IPS-18a (cell line): ENCODE measurements at regions not wholly inside any gene's neighbourhood (a gene's known extent, or its start where the extent isn't known, plus 50 kb on each side); places are given as distances from the start of the nearest gene placed in this dataset.
"Not testable (repeated sequence)": the region's sequence is repeated elsewhere in the genome, so short reads cannot be mapped to it uniquely, and the experiment has no call there.

ENCODE experiments used
- H3K27ac ChIP-seq: one replicate; pipeline ENCODE4 v1.5.1; 2013; ENCODE audit warnings: low read length
- H3K27me3 ChIP-seq: one replicate; pipeline ENCODE4 v1.6.1; 2013; ENCODE audit warnings: mild to moderate bottlenecking, low read length; ENCODE audit not compliant: control insufficient read depth, insufficient read depth
- H3K36me3 ChIP-seq: one replicate; pipeline ENCODE4 v1.6.1; 2013; ENCODE audit warnings: low read depth, low read length; ENCODE audit not compliant: control insufficient read depth
- H3K4me1 ChIP-seq: one replicate; pipeline ENCODE4 v1.6.1; 2013; ENCODE audit warnings: low read depth, low read length; ENCODE audit not compliant: control insufficient read depth
- H3K4me3 ChIP-seq: one replicate; pipeline ENCODE4 v1.5.1; 2013; ENCODE audit warnings: low read length
- H3K9ac ChIP-seq: one replicate; pipeline ENCODE4 v1.6.1; 2013; ENCODE audit warnings: mild to moderate bottlenecking, low read length, moderate library complexity
- H3K9me3 ChIP-seq: one replicate; pipeline ENCODE4 v1.6.1; 2013; ENCODE audit warnings: low read depth, low read length; ENCODE audit not compliant: control insufficient read depth

DNA sequence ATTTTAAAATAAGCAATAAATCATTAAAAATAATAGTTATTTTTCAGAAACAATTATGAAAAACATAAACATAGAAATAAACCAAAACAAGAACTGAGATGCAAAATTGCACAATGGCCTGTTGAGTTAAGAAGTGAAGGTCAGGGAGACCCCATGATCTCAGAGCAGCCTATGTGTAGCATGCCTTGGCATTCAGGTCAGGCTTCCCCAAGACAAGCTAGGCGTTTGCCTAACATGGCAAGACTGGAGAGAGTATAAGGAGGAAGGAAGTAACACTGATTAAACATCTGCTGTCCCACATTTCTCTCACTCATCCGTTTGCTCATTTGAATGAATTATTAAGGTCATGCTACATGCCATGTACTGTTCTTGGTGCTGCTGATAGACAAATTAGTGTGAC, 291.8 kb downstream of the TSHZ3 start:
- Histone ChIP-seq H3K9ac (no peak overlapping the region), H3K9me3 (no peaks in the 10 kb centered on the region), H3K36me3 (no peaks in the 10 kb centered on the region), H3K4me3 (no peak overlapping the region), H3K4me1 (no peaks in the 10 kb centered on the region), H3K27me3 (no peaks in the 10 kb centered on the region), H3K27ac (no peak overlapping the region)

DNA sequence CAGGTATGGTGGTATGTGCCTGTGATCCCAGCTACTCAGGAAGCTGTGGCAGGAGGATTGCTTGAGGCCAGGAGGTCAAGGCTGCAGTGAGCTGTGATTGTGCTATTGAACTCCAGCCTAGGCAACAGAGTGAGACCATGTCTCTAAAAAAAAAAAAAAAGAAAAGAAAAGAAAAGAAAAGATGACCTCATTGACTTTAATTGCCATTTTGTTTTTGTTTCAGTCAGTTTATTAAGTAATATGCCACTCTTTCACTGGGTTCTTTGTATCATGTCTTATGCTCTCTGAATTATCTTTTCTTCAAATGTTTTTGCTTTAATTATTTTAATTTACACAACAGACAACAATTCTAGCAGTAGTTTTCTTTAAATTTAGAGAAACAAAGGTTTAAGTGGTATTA, 293.8 kb downstream of the TSHZ3 start:
- no peak overlapping the region for H3K4me3 ChIP-seq
- no peak overlapping the region for H3K9ac ChIP-seq
- no peaks in the 10 kb centered on the region for H3K4me1 ChIP-seq
- no peaks in the 10 kb centered on the region for H3K9me3 ChIP-seq
- no peak overlapping the region for H3K27ac ChIP-seq
- H3K27me3 ChIP-seq: no peaks in the 10 kb centered on the region
- no peaks in the 10 kb centered on the region for H3K36me3 ChIP-seq

DNA sequence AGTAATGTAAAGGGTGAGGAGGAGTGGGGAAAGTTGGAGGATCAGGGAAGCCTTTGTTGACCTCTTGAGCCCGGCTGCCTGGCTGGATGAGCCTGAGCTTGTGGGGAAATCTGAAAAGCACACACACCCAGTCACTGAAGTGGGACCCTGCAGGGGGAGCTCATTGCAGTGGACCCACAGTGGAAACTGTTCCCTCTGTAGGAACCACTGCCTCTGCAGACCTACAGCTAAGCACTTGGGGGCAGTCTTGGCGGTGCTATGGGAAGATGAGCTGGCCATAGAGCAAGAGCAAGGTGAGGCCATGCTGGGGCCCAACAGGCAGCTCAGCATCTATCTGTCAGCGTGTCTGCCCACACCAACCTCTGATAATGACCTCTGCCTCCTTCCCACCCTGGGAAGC, 294.8 kb downstream of the TSHZ3 start:
- no peaks in the 10 kb centered on the region for H3K27me3 ChIP-seq
- H3K9ac ChIP-seq: no peak overlapping the region
- no peaks in the 10 kb centered on the region for H3K36me3 ChIP-seq
- H3K4me1 ChIP-seq: no peaks in the 10 kb centered on the region
- no peaks in the 10 kb centered on the region for H3K9me3 ChIP-seq
- H3K4me3 ChIP-seq: no peak overlapping the region
- H3K27ac ChIP-seq: no peak overlapping the region

DNA sequence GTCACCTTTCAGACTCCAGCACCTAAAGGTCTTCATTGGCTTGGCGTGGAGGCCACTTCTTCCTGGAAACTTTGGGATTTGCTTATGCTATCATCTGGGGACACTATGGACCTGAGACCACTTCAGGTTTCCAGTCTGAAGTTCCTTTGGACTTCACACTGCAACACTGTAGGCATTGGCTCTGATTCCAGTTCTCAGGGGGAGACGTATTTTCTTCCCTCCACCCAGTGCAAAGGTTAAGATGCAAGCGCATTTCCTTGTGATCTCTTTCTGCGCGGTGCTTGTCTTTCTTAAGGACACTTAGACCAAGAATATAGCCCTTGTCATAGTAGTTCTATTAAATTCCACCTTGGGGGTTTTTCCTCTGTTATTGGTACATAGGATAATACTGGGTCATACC, 299.8 kb downstream of the TSHZ3 start:
- no peak overlapping the region for H3K27ac ChIP-seq
- no peak overlapping the region for H3K9ac ChIP-seq
- no peaks in the 10 kb centered on the region for H3K36me3 ChIP-seq
- H3K4me1 ChIP-seq: no peaks in the 10 kb centered on the region
- H3K4me3 ChIP-seq: no peak overlapping the region
- H3K9me3 ChIP-seq: no peaks in the 10 kb centered on the region
- no peaks in the 10 kb centered on the region for H3K27me3 ChIP-seq

DNA sequence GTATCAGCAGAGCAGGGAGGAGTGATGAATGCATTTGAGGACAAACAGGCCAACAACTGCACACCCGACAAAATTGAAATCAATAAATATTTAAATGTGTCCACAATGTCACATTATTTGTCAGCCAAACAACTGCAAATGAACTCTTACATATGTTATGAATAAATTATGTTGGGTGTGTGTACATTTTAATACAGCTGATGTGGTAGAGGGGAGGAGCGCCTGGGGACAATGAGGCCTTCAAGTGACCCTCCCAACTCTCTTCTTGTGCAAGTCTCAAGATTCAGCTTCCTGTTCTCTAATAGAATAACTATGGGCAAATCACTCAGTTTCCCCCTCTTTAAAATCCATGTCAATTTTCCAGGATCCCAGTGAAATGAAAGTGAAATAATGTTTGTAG, 303.2 kb downstream of the TSHZ3 start:
- H3K9me3 ChIP-seq: no peaks in the 10 kb centered on the region
- H3K4me3 ChIP-seq: no peak overlapping the region
- H3K27me3 ChIP-seq: no peaks in the 10 kb centered on the region
- H3K27ac ChIP-seq: no peak overlapping the region
- no peaks in the 10 kb centered on the region for H3K4me1 ChIP-seq
- no peaks in the 10 kb centered on the region for H3K36me3 ChIP-seq
- H3K9ac ChIP-seq: no peak overlapping the region

DNA sequence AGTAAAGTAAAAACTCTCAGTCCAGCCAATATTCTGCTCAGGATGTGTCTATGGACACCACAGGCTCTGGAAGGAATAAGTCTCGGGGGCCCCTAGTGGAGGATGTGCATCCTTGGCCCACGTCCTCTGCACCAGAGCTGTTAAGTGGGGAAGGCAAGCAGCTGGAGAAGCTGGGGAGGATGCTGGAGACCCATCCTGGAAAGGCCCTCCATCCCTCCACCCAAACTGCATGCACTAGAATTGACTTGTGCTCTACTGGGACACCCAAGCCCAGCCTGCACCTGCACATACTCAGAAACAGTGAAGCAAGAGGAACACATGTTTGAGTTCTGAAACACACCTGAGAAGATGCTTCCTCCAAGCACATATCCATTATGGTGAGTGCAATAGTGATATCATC, 307.8 kb downstream of the TSHZ3 start:
- no peak overlapping the region for H3K27ac ChIP-seq

DNA sequence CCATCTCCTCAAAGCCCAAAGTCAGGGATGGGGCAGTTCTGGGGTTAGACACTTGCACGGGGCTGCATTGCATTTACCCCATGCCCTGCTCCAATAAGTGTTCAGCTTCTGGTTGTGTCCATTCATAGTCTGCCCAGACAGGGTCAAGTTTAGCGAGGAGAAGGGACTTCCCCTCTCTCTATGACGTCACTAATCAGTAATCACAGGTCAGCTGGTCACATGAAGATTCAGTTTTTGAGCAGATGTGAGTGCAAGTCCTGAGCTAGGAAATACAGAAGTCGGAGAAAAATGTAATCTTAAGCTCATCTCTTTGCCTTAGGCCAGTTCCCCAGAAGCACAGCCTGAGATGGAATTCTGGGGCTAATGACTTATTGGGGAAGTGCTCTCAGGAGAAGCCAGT, 310.1 kb downstream of the TSHZ3 start:
- no peaks in the 10 kb centered on the region for H3K4me1 ChIP-seq
- H3K4me3 ChIP-seq: no peak overlapping the region
- H3K9me3 ChIP-seq: no peaks in the 10 kb centered on the region
- H3K27me3 ChIP-seq: no peaks in the 10 kb centered on the region
- no peak overlapping the region for H3K9ac ChIP-seq
- no peak overlapping the region for H3K27ac ChIP-seq
- H3K36me3 ChIP-seq: no peaks in the 10 kb centered on the region

More for the DNA sequence above, 307.8 kb downstream of the TSHZ3 start:
- no peak overlapping the region for H3K9ac ChIP-seq
- H3K27me3 ChIP-seq: no peaks in the 10 kb centered on the region
- H3K4me3 ChIP-seq: no peak overlapping the region
- no peaks in the 10 kb centered on the region for H3K36me3 ChIP-seq
- H3K4me1 ChIP-seq: no peaks in the 10 kb centered on the region
- no peaks in the 10 kb centered on the region for H3K9me3 ChIP-seq

DNA sequence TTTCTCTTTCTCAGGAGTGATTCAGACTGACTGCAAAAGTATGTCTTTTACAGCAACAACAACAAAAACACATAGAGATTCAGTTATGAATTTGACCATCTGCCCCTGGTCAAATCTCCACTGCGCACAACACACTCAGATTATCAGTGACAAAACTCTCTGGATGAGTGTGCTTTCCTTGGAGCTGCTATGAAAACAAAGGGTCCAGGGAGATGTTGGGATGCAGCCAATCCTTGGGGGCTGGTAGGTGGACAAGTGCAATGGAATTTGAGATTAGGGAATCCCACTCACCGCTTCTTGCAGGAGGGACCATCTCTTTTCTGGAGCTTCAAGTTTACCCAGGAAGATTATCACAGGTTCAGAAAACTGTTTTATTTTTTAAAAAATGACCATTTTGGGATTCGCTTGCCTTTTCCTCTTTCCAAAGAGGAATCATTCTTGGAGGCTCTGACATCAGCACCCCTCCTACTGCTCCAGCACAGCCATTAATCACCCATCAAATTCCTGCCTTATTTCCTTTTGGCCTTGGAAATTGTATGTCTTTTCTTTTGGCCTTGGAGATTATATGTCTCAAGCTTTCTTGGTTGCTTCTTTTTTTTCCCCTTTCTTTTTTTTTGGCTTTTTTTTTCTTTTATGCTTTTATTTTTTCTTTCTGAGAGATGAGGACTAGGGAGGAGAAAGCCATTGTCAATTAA, 311.8 kb downstream of the TSHZ3 start:
- H3K27ac ChIP-seq: no peak overlapping the region

DNA sequence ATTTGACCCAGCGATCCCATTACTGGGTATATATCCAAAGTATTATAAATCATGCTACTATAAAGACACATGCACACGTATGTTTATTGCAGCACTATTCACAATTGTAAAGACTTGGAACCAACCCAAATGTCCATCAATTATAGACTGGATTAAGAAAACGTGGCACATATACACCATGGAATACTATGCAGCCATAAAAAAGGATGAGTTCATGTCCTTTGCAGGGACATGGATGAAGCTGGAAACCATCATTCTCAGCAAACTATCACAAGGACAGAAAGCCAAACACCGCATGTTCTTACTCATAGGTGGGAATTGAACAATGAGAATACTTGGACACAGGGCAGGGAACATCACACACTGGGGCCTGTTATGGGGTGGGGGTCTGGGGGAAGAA, 317.8 kb downstream of the TSHZ3 start:
- not testable (repeated sequence) for H3K9me3 ChIP-seq

More for the DNA sequence above, 311.8 kb downstream of the TSHZ3 start:
- Histone ChIP-seq H3K9me3 (no peaks in the 10 kb centered on the region), H3K9ac (no peak overlapping the region), H3K4me3 (no peak overlapping the region), H3K27me3 (no peaks in the 10 kb centered on the region), H3K4me1 (no peaks in the 10 kb centered on the region), H3K36me3 (no peaks in the 10 kb centered on the region)

DNA sequence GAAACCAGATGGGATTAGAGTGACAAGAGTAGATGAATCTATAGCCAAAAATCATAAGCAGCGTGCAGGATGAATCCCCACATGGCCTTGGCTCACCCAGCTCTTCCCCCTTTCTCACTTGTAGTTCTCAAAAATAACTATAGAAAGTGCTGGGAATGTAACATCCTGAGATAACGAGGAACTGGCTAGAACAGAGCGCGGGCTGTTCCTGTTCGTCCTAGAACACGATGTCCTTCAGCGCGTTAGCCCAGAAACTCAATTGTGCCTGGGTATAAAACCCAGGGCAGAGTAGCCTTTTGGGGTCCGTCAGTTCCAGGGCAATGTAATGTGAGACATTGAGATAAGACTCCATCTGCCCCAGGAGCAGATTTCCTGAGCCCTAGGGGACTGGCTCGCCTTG, 326.2 kb downstream of the TSHZ3 start:
- no peaks in the 10 kb centered on the region for H3K9me3 ChIP-seq
- H3K27ac ChIP-seq: no peak overlapping the region
- no peak overlapping the region for H3K9ac ChIP-seq
- H3K4me1 ChIP-seq: no peaks in the 10 kb centered on the region
- H3K27me3 ChIP-seq: no peaks in the 10 kb centered on the region
- no peaks in the 10 kb centered on the region for H3K36me3 ChIP-seq
- H3K4me3 ChIP-seq: no peak overlapping the region

More for the DNA sequence above, 317.8 kb downstream of the TSHZ3 start:
- H3K9ac ChIP-seq, H3K4me1 ChIP-seq, H3K27me3 ChIP-seq, H3K36me3 ChIP-seq, H3K27ac ChIP-seq, H3K4me3 ChIP-seq: not testable (repeated sequence)

DNA sequence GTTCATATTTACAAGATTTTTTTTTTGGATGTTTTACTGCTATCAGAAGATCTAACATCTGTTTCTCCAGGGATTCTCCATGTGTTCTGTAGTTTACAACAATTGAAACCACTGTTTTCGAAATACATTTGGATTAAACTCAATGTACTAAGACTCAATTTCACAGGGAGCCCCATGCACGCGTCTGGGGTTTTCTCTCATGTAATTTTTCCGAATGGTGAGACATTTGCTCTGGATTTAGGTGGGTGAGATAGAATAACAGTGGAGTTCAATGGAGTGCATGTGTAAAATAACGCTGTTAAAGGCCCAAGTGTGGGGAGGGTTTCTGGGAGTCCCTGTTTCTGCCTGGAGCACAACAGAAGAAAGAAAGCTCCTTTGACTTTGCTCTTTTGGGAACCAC, 330.3 kb downstream of the TSHZ3 start:
- Histone ChIP-seq H3K9ac (no peak overlapping the region), H3K4me3 (no peak overlapping the region), H3K9me3 (no peaks in the 10 kb centered on the region)

DNA sequence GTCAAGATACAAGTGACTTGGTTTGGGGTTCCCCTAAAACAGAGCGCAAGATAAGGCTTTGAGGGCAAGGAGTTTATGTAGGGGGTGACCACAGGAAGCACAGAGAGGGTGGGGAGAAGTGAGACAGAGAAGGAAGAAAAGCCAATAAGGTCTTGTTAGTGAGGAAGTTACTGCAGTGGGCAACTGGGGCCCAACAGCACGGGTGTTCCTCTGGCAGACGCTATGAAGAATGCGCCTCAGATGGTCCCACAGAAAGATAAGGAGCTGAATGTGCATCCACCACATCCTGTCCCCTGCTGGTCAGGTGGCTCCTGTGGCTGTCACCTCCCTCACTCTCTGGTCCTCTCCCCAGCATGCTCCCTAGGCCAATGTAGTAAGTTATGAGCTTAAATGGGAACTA, 333.5 kb downstream of the TSHZ3 start:
- Histone ChIP-seq H3K4me1 (no peaks in the 10 kb centered on the region), H3K9ac (no peak overlapping the region), H3K4me3 (no peak overlapping the region), H3K27me3 (no peaks in the 10 kb centered on the region), H3K27ac (no peak overlapping the region), H3K9me3 (no peaks in the 10 kb centered on the region), H3K36me3 (no peaks in the 10 kb centered on the region)

More for the DNA sequence above, 330.3 kb downstream of the TSHZ3 start:
- Histone ChIP-seq H3K27ac (no peak overlapping the region), H3K4me1 (no peaks in the 10 kb centered on the region), H3K36me3 (no peaks in the 10 kb centered on the region), H3K27me3 (no peaks in the 10 kb centered on the region)
